Liver (tissue), 8 donors: ENCODE measurements at regions not wholly inside any gene's neighbourhood (a gene's known extent, or its start where the extent isn't known, plus 50 kb on each side); places are given as distances from the start of the nearest gene placed in this dataset.

Experiments
- DNase-seq: peaks from one replicate; pipeline ENCODE4 v3.0.0-alpha.2; 2017; ENCODE audit warnings: low spot score
- H3K27ac ChIP-seq, 2 donors: one replicate each; pipeline ENCODE4 v1.7.0; 2013; ENCODE audit warnings: inconsistent platforms in 2 of 2, low read length in 2 of 2, control low read depth in 1 of 2, low read depth in 1 of 2, mild to moderate bottlenecking in 1 of 2
- H3K27me3 ChIP-seq, 4 donors: one replicate each; pipeline versions ENCODE4 v1.6.1 to v1.7.0; 2013; ENCODE audit warnings: low read length in 3 of 4, inconsistent platforms in 1 of 4, mild to moderate bottlenecking in 1 of 4, moderate library complexity in 1 of 4; ENCODE audit not compliant: control insufficient read depth in 4 of 4, insufficient read depth in 4 of 4
- H3K36me3 ChIP-seq, 4 donors: one replicate each; pipeline versions ENCODE4 v1.6.1 to v1.7.0; 2013; ENCODE audit warnings: low read length in 3 of 4, mild to moderate bottlenecking in 3 of 4, low read depth in 1 of 4, moderate library complexity in 1 of 4; ENCODE audit not compliant: control insufficient read depth in 4 of 4, insufficient read depth in 3 of 4
- H3K4me1 ChIP-seq, 4 donors: one replicate each; pipeline versions ENCODE4 v1.6.1 to v1.7.0; 2013; ENCODE audit warnings: low read length in 3 of 4, mild to moderate bottlenecking in 3 of 4, moderate library complexity in 1 of 4; ENCODE audit not compliant: control insufficient read depth in 4 of 4, insufficient read depth in 4 of 4
- H3K4me3 ChIP-seq, 3 donors: one replicate each; pipeline versions ENCODE4 v1.6.1 to v1.7.0; 2013; ENCODE audit warnings: low read length in 3 of 3, control low read depth in 1 of 3, low read depth in 1 of 3, mild to moderate bottlenecking in 1 of 3
- H3K9ac ChIP-seq, 2 donors: one replicate each; pipeline ENCODE4 v1.7.0; 2013; ENCODE audit warnings: low read length in 2 of 2, mild to moderate bottlenecking in 2 of 2, moderate library complexity in 2 of 2, control low read depth in 1 of 2, low read depth in 1 of 2
- H3K9me3 ChIP-seq, 4 donors: one replicate each; pipeline versions ENCODE4 v1.6.1 to v1.7.0; 2013; ENCODE audit warnings: low read length in 3 of 4; ENCODE audit not compliant: control insufficient read depth in 4 of 4
- ATF3 ChIP-seq: IDR thresholded peaks from 2 replicates; pipeline ENCODE4 v1.6.1; 2016; ENCODE audit warnings: antibody characterized with exemption
- EGR1 ChIP-seq, 2 donors: IDR thresholded peaks; 2 replicates each; pipeline ENCODE4 v1.6.1; 2016 to 2018; ENCODE audit warnings: antibody characterized with exemption in 2 of 2, low read depth in 2 of 2
- FOXA1 ChIP-seq: IDR thresholded peaks from 2 replicates; pipeline ENCODE4 v1.6.1; 2016; ENCODE audit warnings: antibody characterized with exemption
- FOXA2 ChIP-seq: IDR thresholded peaks from 2 replicates; pipeline ENCODE4 v1.6.1; 2016; ENCODE audit warnings: antibody characterized with exemption
- HNF4A ChIP-seq, 2 donors: conservative IDR thresholded peaks; 2 replicates each; pipeline ENCODE4 v1.6.1; 2016; ENCODE audit warnings: antibody characterized with exemption in 2 of 2, mild to moderate bottlenecking in 2 of 2
- HNF4G ChIP-seq: IDR thresholded peaks from 2 replicates; pipeline ENCODE4 v1.6.1; 2016; ENCODE audit warnings: antibody characterized with exemption
- JUND ChIP-seq, 2 donors: IDR thresholded peaks; 2 replicates each; pipeline ENCODE4 v1.6.1; 2016; ENCODE audit warnings: antibody characterized with exemption in 2 of 2
- MAX ChIP-seq: IDR thresholded peaks from 2 replicates; pipeline ENCODE4 v1.6.1; 2016; ENCODE audit warnings: antibody characterized with exemption
- NR2F2 ChIP-seq: IDR thresholded peaks from 2 replicates; pipeline ENCODE4 v1.6.1; 2016; ENCODE audit warnings: antibody characterized with exemption
- RAD21 ChIP-seq, 2 donors: IDR thresholded peaks; 2 replicates each; pipeline ENCODE4 v1.6.1; 2016; ENCODE audit warnings: antibody characterized with exemption in 2 of 2, mild to moderate bottlenecking in 2 of 2
- REST ChIP-seq: IDR thresholded peaks from 2 replicates; pipeline ENCODE4 v1.6.1; 2016; ENCODE audit warnings: antibody characterized with exemption, mild to moderate bottlenecking
- RXRA ChIP-seq, 2 donors: IDR thresholded peaks; 2 replicates each; pipeline ENCODE4 v1.6.1; 2017 to 2018; ENCODE audit warnings: antibody characterized with exemption in 2 of 2, mild to moderate bottlenecking in 1 of 2
- SP1 ChIP-seq: IDR thresholded peaks from 2 replicates; pipeline ENCODE4 v1.6.1; 2018; ENCODE audit warnings: antibody characterized with exemption, mild to moderate bottlenecking
- TAF1 ChIP-seq: conservative IDR thresholded peaks from 2 replicates; pipeline ENCODE4 v1.6.1; 2016; ENCODE audit warnings: antibody characterized with exemption, mild to moderate bottlenecking
- YY1 ChIP-seq: IDR thresholded peaks from 2 replicates; pipeline ENCODE4 v1.6.1; 2016; ENCODE audit warnings: antibody characterized with exemption, mild to moderate bottlenecking
- WGBS: extraction: QIAGEN DNeasy Blood & Tissue Kit; methylation state at CpG from one replicate; pipeline ENCODE4 v1.1.7; 2013; 5-methylcytosine and 5-hydroxymethylcytosine counted together
- TF ChIP-seq, protein P1 (sequence below): fragments of 150-350 bp; IDR thresholded peaks from 2 replicates; pipeline ENCODE4 v1.5.1; 2017; ENCODE audit warnings: improper control_type of control experiment, low read depth, low read length; ENCODE audit not compliant: missing input control
- donor health status: healthy.
- donor health status: healthy.
- donor health status: healthy.
- donor health status: healthy.
- donor health status: healthy.

DNA sequence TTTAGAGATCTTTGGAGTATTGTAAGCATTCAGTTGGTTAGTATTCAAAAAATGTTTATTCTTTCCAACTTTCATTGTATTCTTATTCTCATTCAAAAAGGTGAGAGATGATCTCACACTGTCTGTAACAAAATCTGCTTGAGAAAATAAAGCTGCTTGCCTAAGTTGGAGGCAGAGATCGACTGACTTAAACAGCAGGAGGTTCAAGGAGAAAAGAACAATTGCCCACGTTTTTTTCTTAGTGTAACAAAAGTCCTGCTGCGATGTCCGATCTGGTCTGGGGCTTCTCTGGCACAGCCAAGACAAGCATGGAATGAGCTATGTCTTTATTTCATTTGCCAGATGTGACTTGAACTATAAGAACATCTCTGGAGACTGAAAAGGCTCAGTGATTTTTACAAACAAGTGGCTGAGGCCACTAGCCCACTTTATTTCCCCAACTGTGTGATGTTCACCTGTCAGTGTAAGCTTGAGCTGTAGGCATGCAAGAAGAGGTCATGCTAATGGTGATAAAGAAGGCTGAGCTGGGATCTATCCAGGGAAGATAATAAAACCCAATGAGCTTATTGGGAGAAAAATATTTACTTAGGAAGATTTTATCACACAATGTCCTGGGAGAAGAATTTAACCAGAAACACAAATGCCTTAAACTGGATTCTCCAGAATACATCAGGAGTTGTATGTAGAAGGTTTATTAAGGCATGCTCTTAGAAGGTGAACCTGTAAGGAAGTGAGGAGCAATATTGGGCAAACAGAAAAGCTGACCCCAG lies 580.1 kb upstream of the BTBD3 start:
- no peaks in the 10 kb centered on the region for H3K4me1 ChIP-seq
- H3K4me3 ChIP-seq: no peak overlapping the region
- no peaks in the 10 kb centered on the region for H3K36me3 ChIP-seq
- H3K27me3 ChIP-seq: no peaks in the 10 kb centered on the region
- H3K9ac ChIP-seq: no peak overlapping the region
- H3K27ac ChIP-seq: no peak overlapping the region
- no peaks in the 10 kb centered on the region for H3K9me3 ChIP-seq
- DNase-seq: no peak
- no peak for TF ChIP-seq YY1
- TF ChIP-seq HNF4G: no peak
- TF ChIP-seq RXRA (IDR thresholded peaks at IDR 0.05): no peak
- 36% methylated on average over 4 of the region's 4 CpGs for WGBS

DNA sequence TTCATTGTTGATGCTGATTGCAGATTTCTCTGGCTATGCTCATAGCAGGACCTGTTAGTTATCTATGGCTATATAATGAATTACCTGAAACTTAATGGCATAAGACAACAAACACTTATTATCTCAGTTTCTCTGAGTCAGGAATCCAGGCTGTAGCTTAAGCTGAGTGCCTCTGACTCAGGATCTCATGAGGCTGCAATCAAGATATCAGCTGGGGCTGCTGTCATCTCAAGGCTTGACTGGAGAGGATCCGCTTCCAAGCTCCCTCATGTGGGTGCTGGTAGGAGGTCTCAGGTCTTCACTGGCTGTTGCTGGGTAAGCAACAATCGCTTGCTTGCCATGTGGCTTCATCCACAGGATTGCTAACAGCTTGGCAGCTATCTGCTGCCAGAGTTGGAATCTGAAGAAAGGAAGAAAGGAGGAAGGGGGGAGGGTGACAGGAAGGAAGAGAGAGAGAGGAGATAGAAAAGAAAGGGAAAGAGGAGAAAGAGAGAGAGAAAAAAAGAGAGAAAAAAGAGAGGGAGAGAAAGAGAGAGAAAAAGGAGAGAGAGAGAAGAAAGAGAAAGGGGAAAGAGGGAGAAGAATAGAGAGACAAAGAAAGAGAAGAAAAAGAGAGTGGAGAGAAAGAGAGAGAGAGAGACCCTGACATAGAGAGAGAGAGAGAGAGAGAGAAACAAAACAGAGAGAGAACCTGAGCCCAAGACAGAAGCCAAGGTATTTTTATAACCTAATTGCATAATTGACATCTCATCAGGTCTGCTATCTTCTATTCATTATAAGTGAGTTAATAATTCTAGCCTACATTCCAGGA lies 579.0 kb upstream of the BTBD3 start:
- Histone ChIP-seq H3K4me3 (no peak overlapping the region), H3K9ac (no peak overlapping the region), H3K27me3 (no peaks in the 10 kb centered on the region), H3K36me3 (no peaks in the 10 kb centered on the region), H3K4me1 (no peaks in the 10 kb centered on the region), H3K9me3 (no peaks in the 10 kb centered on the region), H3K27ac (no peak overlapping the region)
- TF ChIP-seq TAF1 (no peak), FOXA1 (no peak), NR2F2 (no peak), JUND (IDR thresholded peaks at IDR 0.05) (no peak)
- TF ChIP-seq, protein P1, sequence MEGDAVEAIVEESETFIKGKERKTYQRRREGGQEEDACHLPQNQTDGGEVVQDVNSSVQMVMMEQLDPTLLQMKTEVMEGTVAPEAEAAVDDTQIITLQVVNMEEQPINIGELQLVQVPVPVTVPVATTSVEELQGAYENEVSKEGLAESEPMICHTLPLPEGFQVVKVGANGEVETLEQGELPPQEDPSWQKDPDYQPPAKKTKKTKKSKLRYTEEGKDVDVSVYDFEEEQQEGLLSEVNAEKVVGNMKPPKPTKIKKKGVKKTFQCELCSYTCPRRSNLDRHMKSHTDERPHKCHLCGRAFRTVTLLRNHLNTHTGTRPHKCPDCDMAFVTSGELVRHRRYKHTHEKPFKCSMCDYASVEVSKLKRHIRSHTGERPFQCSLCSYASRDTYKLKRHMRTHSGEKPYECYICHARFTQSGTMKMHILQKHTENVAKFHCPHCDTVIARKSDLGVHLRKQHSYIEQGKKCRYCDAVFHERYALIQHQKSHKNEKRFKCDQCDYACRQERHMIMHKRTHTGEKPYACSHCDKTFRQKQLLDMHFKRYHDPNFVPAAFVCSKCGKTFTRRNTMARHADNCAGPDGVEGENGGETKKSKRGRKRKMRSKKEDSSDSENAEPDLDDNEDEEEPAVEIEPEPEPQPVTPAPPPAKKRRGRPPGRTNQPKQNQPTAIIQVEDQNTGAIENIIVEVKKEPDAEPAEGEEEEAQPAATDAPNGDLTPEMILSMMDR: no peak
- 56% methylated on average over 2 of the region's 2 CpGs for WGBS
- DNase-seq: no peak

DNA sequence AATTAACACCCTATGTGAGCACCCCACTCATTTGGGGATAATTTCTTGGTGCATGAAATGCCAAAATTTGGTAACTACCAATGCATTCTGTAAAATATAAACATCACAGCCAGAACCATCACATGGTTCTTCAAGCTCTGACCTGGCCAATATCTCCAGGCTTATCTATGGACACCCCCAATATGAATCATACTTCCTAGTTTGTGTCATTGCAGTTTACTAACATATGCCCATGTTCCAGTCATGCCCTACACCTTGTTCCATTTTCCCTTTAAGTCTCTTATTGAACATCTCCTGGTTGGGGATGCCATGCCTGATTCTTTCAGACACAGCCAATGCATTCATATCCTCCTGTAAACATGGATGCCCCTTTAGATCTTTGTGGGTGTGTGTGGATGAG lies 572.8 kb upstream of the BTBD3 start:
- Histone ChIP-seq H3K4me1 (no peaks in the 10 kb centered on the region), H3K4me3 (no peak overlapping the region), H3K9ac (no peak overlapping the region), H3K27ac (no peak overlapping the region), H3K36me3 (no peaks in the 10 kb centered on the region), H3K27me3 (no peaks in the 10 kb centered on the region), H3K9me3 (no peaks in the 10 kb centered on the region)
- DNase-seq: no peak
- TF ChIP-seq RXRA (IDR thresholded peaks at IDR 0.05): no peak
- TF ChIP-seq YY1: no peak
- no peak for TF ChIP-seq SP1
- no peak for TF ChIP-seq HNF4A (conservative IDR thresholded peaks at IDR 0.05)
- TF ChIP-seq ATF3: no peak
- no peak for TF ChIP-seq RAD21 (IDR thresholded peaks at IDR 0.05)
- no peak for TF ChIP-seq FOXA2
- TF ChIP-seq REST: no peak
- TF ChIP-seq MAX: no peak
- no peak for TF ChIP-seq FOXA1
- TF ChIP-seq, protein P1: no peak
- no peak for TF ChIP-seq EGR1 (IDR thresholded peaks at IDR 0.05; ENCODE audit: low read depth in 2 of 2)
- TF ChIP-seq JUND (IDR thresholded peaks at IDR 0.05): no peak
- no peak for TF ChIP-seq TAF1
- no peak for TF ChIP-seq NR2F2
